A549 (cell line): ENCODE measurements at regions not wholly inside any gene's neighbourhood (a gene's known extent, or its start where the extent isn't known, plus 50 kb on each side); places are given as distances from the start of the nearest gene placed in this dataset.
A peak's percentile ranks its signal among the peaks of the same experiment; 100 is the strongest.

Source experiments
- ATAC-seq, 2 experiments: fragments of 200-7000 bp in 1 of 2; fragments of >200 bp in 1 of 2; cut with Nextera tagmentation in 1 of 2; cut with Tn5 transposase in 1 of 2; 3 replicates each; pipeline versions ENCODE4 v1.8.0 to v1.9.1; 2018 to 2020; ENCODE audit warnings: mild to moderate bottlenecking in 1 of 2, moderate library complexity in 1 of 2
- CTCF ChIA-PET: fragments of 300-600 bp; sonication (Branson Sonifier 250); formaldehyde crosslinking; extraction: SDS; loops from one replicate; lab custom pipeline; 2021; ENCODE audit warnings: antibody characterized with exemption, inconsistent platforms; lab: Yijun Ruan, JAX
- POLR2A ChIA-PET: fragments of 350-600 bp; formaldehyde crosslinking; extraction: SDS; loops from one replicate; lab custom pipeline; 2021; ENCODE audit warnings: antibody characterized with exemption, inconsistent platforms; lab: Yijun Ruan, JAX
- DNase-seq, 2 experiments: peaks; one replicate each; pipeline versions ENCODE4 v3.0.0 to v3.0.0-alpha.2; 2011 to 2016; ENCODE audit warnings: low read depth in 1 of 2, low spot score in 1 of 2
- FAIRE-seq: peaks from 2 replicates; lab custom pipeline; 2011; peaks lifted over from hg19 to GRCh38; lab: Jason Lieb, UNC
- H3K27ac ChIP-seq, 2 experiments: fragments of >200 bp; sonication (Bioruptor Twin); formaldehyde crosslinking; 3 replicates each; pipeline ENCODE4 v1.5.1; 2016 to 2017
- H3K4me1 ChIP-seq: fragments of >200 bp; sonication (Bioruptor Twin); formaldehyde crosslinking; 3 replicates; pipeline ENCODE4 v1.6.1; 2016
- H3K4me2 ChIP-seq: fragments of >200 bp; sonication (Bioruptor Twin); formaldehyde crosslinking; 3 replicates; pipeline ENCODE4 v1.6.1; 2016
- H3K4me3 ChIP-seq: fragments of >200 bp; sonication (Bioruptor Twin); formaldehyde crosslinking; 3 replicates; pipeline ENCODE4 v1.5.1; 2016
- H3K9me3 ChIP-seq: fragments of >200 bp; sonication (Bioruptor Twin); formaldehyde crosslinking; 3 replicates; pipeline ENCODE4 v1.6.1; 2016
- CBX2 ChIP-seq: fragments of 200-600 bp; sonication (generic); IDR thresholded peaks from 2 replicates; pipeline ENCODE4 v1.6.1; 2016; ENCODE audit warnings: low read depth, mild to moderate bottlenecking, borderline replicate concordance
- CBX8 ChIP-seq: fragments of 200-600 bp; sonication (generic); IDR thresholded peaks from 2 replicates; pipeline ENCODE4 v1.6.1; 2016
- CHD4 ChIP-seq: fragments of 200-600 bp; sonication (generic); IDR thresholded peaks from 2 replicates; pipeline ENCODE4 v1.6.1; 2016; ENCODE audit warnings: antibody characterized with exemption, mild to moderate bottlenecking, borderline replicate concordance
- EHMT2 ChIP-seq: fragments of 200-600 bp; sonication (generic); IDR thresholded peaks from 2 replicates; pipeline ENCODE4 v1.6.1; 2016; ENCODE audit warnings: antibody characterized with exemption, low read depth, mild to moderate bottlenecking, moderate library complexity
- EP300 ChIP-seq, 2 experiments: fragments of >200 bp; sonication (Bioruptor Twin); formaldehyde crosslinking; IDR thresholded peaks; 2 replicates in 1 of 2; 3 replicates in 1 of 2; pipeline ENCODE4 v1.6.1; 2016 to 2017
- FOSL2 ChIP-seq, 2 experiments: fragments of 450-650 bp in 1 of 2; fragments of >200 bp in 1 of 2; sonication (Bioruptor Twin) in 1 of 2; formaldehyde crosslinking; IDR thresholded peaks; 2 replicates each; pipeline versions ENCODE4 v1.5.0 to v1.6.1; 2016 to 2020; ENCODE audit warnings: mild to moderate bottlenecking in 1 of 2, moderate library complexity in 1 of 2
- HDAC2 ChIP-seq: fragments of 200-600 bp; sonication (generic); IDR thresholded peaks from 2 replicates; pipeline ENCODE4 v1.6.1; 2016
- HOXB5 ChIP-seq: fragments of 250-450 bp; sonication (Bioruptor Pico); IDR thresholded peaks from 2 replicates; pipeline ENCODE4 v1.5.0; 2020; ENCODE audit warnings: mild to moderate bottlenecking, moderate library complexity
- JUN ChIP-seq, 2 experiments: fragments of >200 bp; sonication (Bioruptor Twin); formaldehyde crosslinking; IDR thresholded peaks; 2 replicates in 1 of 2; 3 replicates in 1 of 2; pipeline ENCODE4 v1.6.1; 2016 to 2017
- MAFK ChIP-seq: fragments of 450-650 bp; IDR thresholded peaks from 2 replicates; pipeline ENCODE4 v1.6.1; 2014; ENCODE audit not compliant: partially characterized antibody
- MAZ ChIP-seq: fragments of 150-350 bp; IDR thresholded peaks from 2 replicates; pipeline ENCODE4 v1.6.1; 2014; ENCODE audit warnings: antibody characterized with exemption, low read depth, low read length, borderline replicate concordance
- MYC ChIP-seq: IDR thresholded peaks from 2 replicates; pipeline ENCODE4 v1.6.1; 2012; ENCODE audit warnings: mild to moderate bottlenecking, inconsistent platforms, low read length, improper control_type of control experiment, borderline replicate concordance
- NR3C1 ChIP-seq: fragments of >200 bp; sonication (Bioruptor Twin); formaldehyde crosslinking; IDR thresholded peaks from 3 replicates; pipeline ENCODE4 v1.6.1; 2017
- RFX5 ChIP-seq: fragments of 450-650 bp; IDR thresholded peaks from 2 replicates; pipeline ENCODE4 v1.7.1; 2014; ENCODE audit warnings: antibody characterized with exemption, mild to moderate bottlenecking, moderate library complexity
- RNF2 ChIP-seq: fragments of 200-600 bp; sonication (generic); IDR thresholded peaks from 2 replicates; pipeline ENCODE4 v1.6.1; 2016; ENCODE audit warnings: low read depth, mild to moderate bottlenecking, antibody characterized with exemption, moderate library complexity, borderline replicate concordance
- ZFP36 ChIP-seq: fragments of 450-650 bp; IDR thresholded peaks from 2 replicates; pipeline ENCODE4 v1.6.1; 2014; ENCODE audit warnings: borderline replicate concordance; ENCODE audit not compliant: partially characterized antibody
- ZSCAN20 ChIP-seq: fragments of 250-450 bp; sonication (Bioruptor Pico); IDR thresholded peaks from 2 replicates; pipeline ENCODE4 v1.8.0; 2022; ENCODE audit warnings: mild to moderate bottlenecking, moderate library complexity
- WGBS: methylation state at CpG from one replicate; pipeline ENCODE4 v1.1.6; 2017; ENCODE audit errors: missing lambda C conversion rate; 5-methylcytosine and 5-hydroxymethylcytosine counted together
- TF ChIP-seq, protein P1 (sequence below): fragments of 150-350 bp; IDR thresholded peaks from 2 replicates; pipeline ENCODE4 v1.6.1; 2014; ENCODE audit warnings: low read depth, mild to moderate bottlenecking, low read length
- TF ChIP-seq, protein P2 (sequence below): fragments of 450-650 bp; IDR thresholded peaks from 2 replicates; pipeline ENCODE4 v1.6.1; 2014; ENCODE audit warnings: antibody characterized with exemption
- TF ChIP-seq, protein P3 (sequence below): fragments of >200 bp; sonication (Bioruptor Twin); formaldehyde crosslinking; IDR thresholded peaks from 3 replicates; pipeline ENCODE4 v1.5.1; 2016
- TF ChIP-seq, protein P4 (sequence below): IDR thresholded peaks from 2 replicates; pipeline ENCODE4 v1.6.1; 2012

DNA sequence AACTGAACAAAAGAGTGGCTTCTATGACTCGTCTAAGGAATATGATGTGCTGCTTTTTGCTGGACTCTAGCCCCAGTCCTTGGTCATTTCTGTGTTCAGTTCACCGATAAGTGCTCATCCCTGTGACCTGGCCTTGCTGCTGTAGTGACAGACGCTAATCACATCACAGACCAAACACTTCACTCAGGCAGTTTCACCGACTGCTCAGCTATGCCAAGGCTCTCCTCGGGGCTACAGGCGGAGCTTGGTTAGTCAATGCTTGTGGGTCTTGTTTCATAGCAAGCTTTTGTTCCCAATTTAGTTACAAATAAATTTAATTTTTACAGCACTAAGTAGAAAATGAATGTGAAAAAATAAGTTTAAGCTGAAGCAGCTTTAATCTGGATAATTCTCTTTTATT, 190.8 kb upstream of the PRKCQ start:
- WGBS = 58% methylated on average over 6 of the region's 6 CpGs
- Histone ChIP-seq H3K4me3 (no peak overlapping the region), H3K27ac (no peak overlapping the region), H3K4me1 (no peaks in the 10 kb centered on the region), H3K4me2 (no peak overlapping the region), H3K9me3 (peaks cover 6% of the 10 kb centered on the region; the same call in 1 of the 3 replicates)
- no peak for ATAC-seq
- FAIRE-seq = no peak
- POLR2A ChIA-PET = no interaction called here
- CTCF ChIA-PET = no interaction called here
- no peak for DNase-seq
- TF ChIP-seq MAFK (no peak), ZSCAN20 (CRISPR knock-in tag) (no peak), CBX8 (no peak), EHMT2 (no peak), CBX2 (no peak), MYC (no peak), FOSL2 (IDR thresholded peaks at IDR 0.05) (no peak), FOSL2 (CRISPR knock-in tag; IDR thresholded peaks at IDR 0.05) (no peak), HOXB5 (no peak), EP300 (IDR thresholded peaks at IDR 0.05) (no peak), HDAC2 (no peak), CHD4 (no peak), RNF2 (no peak), ZFP36 (no peak), RFX5 (no peak), MAZ (no peak), JUN (IDR thresholded peaks at IDR 0.05) (no peak), NR3C1 (no peak)
- TF ChIP-seq, protein P1, sequence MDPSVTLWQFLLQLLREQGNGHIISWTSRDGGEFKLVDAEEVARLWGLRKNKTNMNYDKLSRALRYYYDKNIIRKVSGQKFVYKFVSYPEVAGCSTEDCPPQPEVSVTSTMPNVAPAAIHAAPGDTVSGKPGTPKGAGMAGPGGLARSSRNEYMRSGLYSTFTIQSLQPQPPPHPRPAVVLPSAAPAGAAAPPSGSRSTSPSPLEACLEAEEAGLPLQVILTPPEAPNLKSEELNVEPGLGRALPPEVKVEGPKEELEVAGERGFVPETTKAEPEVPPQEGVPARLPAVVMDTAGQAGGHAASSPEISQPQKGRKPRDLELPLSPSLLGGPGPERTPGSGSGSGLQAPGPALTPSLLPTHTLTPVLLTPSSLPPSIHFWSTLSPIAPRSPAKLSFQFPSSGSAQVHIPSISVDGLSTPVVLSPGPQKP = no peak
- TF ChIP-seq, protein P2, sequence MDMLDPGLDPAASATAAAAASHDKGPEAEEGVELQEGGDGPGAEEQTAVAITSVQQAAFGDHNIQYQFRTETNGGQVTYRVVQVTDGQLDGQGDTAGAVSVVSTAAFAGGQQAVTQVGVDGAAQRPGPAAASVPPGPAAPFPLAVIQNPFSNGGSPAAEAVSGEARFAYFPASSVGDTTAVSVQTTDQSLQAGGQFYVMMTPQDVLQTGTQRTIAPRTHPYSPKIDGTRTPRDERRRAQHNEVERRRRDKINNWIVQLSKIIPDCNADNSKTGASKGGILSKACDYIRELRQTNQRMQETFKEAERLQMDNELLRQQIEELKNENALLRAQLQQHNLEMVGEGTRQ = no peak
- TF ChIP-seq, protein P3, sequence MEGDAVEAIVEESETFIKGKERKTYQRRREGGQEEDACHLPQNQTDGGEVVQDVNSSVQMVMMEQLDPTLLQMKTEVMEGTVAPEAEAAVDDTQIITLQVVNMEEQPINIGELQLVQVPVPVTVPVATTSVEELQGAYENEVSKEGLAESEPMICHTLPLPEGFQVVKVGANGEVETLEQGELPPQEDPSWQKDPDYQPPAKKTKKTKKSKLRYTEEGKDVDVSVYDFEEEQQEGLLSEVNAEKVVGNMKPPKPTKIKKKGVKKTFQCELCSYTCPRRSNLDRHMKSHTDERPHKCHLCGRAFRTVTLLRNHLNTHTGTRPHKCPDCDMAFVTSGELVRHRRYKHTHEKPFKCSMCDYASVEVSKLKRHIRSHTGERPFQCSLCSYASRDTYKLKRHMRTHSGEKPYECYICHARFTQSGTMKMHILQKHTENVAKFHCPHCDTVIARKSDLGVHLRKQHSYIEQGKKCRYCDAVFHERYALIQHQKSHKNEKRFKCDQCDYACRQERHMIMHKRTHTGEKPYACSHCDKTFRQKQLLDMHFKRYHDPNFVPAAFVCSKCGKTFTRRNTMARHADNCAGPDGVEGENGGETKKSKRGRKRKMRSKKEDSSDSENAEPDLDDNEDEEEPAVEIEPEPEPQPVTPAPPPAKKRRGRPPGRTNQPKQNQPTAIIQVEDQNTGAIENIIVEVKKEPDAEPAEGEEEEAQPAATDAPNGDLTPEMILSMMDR = no peak

DNA sequence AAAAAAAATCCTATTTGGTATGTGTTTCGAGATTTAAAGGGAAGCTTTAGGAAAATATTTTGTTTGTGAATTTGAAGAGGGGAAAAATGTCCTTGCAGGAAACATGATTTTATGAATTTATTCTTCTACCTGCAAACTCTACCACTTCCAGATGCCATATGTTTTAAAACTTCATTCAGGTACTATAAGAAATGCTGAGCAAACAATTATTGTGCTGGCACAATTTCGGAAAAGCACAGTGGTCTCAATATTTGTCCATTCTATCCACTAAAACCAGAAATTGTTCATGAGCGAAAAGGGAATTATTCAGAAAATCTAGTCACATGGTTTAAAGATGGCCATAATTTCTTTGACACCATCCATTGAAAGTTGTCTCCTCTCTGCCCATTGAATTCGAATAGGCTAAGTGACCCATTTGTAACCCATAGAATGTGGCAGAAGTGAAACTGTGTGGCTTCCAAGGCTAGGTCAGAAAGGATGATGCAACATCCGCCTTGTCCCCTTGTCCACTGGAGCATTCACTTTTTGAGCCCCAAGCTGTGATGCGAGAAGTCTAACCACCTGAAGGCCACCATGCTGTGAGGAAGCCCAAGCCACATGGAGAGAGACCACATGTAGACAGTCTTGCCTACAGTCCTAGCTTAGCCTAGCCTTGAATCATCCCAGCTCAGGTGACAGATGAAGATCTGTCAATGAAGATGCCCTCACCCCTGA, 189.8 kb upstream of the PRKCQ start:
- WGBS = 92% methylated on average over 6 of the region's 6 CpGs
- no peak for DNase-seq
- Histone ChIP-seq H3K27ac (no peak overlapping the region), H3K4me3 (no peak overlapping the region), H3K4me1 (no peaks in the 10 kb centered on the region), H3K4me2 (no peak overlapping the region), H3K9me3 (peaks cover 6% of the 10 kb centered on the region; the same call in 1 of the 3 replicates)
- no peak for FAIRE-seq
- ChIA-PET CTCF (interaction anchor here (2.0 kb wide), 1 partner anchor 17 kb away, joined by 8 read pairs; no protein-coding TSS in a partner anchor), POLR2A (no interaction called here)
- TF ChIP-seq MAFK (peak; percentile 90), EHMT2 (no peak)
- TF ChIP-seq, protein P4, sequence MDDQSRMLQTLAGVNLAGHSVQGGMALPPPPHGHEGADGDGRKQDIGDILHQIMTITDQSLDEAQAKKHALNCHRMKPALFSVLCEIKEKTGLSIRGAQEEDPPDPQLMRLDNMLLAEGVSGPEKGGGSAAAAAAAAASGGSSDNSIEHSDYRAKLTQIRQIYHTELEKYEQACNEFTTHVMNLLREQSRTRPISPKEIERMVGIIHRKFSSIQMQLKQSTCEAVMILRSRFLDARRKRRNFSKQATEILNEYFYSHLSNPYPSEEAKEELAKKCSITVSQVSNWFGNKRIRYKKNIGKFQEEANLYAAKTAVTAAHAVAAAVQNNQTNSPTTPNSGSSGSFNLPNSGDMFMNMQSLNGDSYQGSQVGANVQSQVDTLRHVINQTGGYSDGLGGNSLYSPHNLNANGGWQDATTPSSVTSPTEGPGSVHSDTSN = no peak
- no peak for ATAC-seq
